GM11168 (cell line): ENCODE measurements at regions not wholly inside any gene's neighbourhood (a gene's known extent, or its start where the extent isn't known, plus 50 kb on each side); places are given as distances from the start of the nearest gene placed in this dataset.

ENCODE experiments used
- in situ Hi-C: fragments of 300-500 bp; cut with MboI; formaldehyde crosslinking; loops from one replicate; pipeline ENCODE4 v1.12.0; 2022; ENCODE audit warnings: low sequenced_read_pairs; ENCODE audit not compliant: unreplicated experiment

DNA sequence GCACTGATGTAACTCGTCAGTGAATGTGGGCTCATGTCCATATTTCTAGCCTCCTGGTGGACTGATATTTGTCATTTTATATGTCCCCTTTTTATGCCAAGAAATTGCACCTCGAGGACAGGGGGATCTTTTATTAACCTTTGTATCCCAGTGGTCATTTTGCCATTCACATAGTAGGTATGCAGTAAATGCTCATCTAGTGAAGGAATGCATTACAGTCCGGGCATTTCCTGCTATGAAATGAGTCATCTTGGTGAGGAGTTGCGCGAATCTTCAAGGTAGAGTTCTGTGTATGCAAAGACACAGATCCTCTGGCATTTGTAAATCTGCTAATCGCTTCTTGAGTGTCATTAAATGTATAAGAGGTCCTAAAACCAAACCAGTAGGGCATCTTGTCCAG, 755.5 kb upstream of the ADAMTS16 start:
- in situ Hi-C loops: no loop called here

DNA sequence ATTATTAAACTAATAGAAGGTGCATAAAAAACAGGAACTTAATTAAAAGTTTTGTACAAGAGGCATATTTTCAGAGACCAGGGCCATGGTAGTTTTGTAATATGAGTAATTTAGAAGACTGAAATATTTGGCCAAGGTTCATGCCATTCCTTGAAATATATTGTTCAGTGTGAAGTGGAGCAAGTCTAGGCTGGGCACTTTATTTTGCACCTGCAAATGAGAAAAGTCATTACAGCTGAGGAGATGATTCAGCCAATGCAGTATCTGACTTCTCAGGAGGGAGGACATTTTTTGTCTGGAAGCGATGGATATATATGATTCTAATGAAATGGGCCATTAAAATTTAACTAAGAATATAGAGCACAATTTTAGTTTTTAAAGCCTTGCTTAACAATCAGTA, 754.0 kb upstream of the ADAMTS16 start:
- in situ Hi-C loops: no loop called here

DNA sequence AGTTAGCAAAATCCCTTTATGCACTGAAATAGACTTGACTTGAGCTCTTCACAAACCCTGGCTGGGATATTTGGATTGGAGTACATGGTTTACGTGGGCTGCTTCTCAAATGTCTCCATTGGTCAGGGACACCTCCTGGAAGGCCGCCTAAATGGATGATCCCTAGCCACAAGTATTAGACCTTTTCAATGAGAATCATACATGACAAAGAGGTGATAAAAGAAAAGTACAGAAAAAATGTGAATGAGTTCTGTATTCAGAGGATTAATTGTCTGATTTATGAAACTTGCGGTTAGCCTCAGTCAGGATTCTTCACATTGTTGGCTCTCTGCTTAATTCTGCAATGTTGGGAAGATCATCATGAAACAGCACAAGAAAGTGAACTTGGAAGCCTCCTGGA, 752.8 kb upstream of the ADAMTS16 start:
- in situ Hi-C loops: no loop called here

GRCh38 chr5:4395752-4396151, 744.4 kb upstream of the ADAMTS16 start:
- in situ Hi-C loops: no loop called here

GRCh38 chr5:4405614-4406219, 734.4 kb upstream of the ADAMTS16 start:
- in situ Hi-C loops: no loop called here

DNA sequence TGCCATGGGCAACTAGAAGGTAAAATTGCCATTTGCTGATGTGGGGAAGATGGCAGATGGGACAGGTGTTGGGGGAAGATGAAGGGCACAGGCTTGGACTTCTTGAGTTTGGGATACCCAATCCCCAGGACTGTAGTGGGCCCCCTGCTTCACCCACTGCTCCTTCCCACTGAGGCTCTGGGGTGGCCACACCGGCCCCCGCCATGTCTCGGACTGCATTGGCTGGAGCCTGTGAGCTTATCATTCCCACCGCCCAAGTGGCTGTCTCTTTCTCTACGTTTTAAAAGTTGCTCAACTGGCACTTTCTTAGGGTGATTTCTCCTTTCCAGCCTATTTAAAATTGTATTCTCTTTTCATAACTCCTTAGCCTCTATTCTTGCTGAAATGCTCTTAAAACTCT, 730.0 kb upstream of the ADAMTS16 start:
- in situ Hi-C loops: no loop called here

DNA sequence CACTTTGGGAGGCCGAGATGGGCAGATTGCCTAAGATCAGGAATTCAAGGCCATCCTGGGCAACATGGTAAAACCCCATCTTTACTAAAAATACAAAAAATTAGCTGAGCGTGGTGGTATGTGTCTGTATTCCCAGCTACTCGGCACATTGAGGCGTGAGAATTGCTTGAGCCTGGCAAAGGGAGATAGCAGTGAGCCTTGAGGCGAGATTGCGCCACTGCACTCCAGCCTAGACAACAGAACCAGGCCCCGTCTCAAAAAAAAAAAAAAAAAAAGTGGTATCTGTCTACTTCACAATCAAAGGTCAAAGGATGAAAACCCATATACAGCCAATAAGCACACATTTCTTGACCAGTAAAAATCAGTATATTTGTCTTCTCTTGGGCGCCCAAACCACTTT, 728.5 kb upstream of the ADAMTS16 start:
- in situ Hi-C loops: no loop called here

- in situ Hi-C loops: no loop called here
These were observed 726.1 kb upstream of the ADAMTS16 start for GRCh38 chr5:4413996-4414395.

GRCh38 chr5:4418084-4418483, 722.0 kb upstream of the ADAMTS16 start:
- in situ Hi-C loops: no loop called here

- in situ Hi-C loops: no loop called here
These were observed 720.8 kb upstream of the ADAMTS16 start for GRCh38 chr5:4419281-4419680.

GRCh38 chr5:4420177-4420576, 720.0 kb upstream of the ADAMTS16 start:
- in situ Hi-C loops: no loop called here

GRCh38 chr5:4420681-4421080, 719.4 kb upstream of the ADAMTS16 start:
- in situ Hi-C loops: no loop called here

DNA sequence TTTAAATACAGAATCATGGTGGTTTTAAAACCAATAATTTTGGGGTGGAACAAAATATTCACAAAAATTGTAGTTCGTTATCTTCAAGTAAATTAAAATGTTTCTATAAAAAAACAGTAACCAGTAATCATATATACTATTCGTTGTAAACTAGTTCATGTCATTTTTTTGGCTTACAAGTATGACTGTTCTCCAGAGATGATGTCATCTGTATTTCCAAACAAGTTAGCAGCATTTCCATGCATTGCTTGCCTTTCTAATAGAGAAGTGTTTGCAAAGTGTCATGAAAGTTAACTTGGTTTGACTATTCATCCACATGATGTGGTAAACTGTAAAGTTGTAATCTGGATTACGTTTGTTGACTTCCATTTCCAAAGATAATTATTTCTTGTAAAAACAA, 717.9 kb upstream of the ADAMTS16 start:
- in situ Hi-C loops: no loop called here

- in situ Hi-C loops: no loop called here
These were observed 715.2 kb upstream of the ADAMTS16 start for GRCh38 chr5:4424895-4425294.

DNA sequence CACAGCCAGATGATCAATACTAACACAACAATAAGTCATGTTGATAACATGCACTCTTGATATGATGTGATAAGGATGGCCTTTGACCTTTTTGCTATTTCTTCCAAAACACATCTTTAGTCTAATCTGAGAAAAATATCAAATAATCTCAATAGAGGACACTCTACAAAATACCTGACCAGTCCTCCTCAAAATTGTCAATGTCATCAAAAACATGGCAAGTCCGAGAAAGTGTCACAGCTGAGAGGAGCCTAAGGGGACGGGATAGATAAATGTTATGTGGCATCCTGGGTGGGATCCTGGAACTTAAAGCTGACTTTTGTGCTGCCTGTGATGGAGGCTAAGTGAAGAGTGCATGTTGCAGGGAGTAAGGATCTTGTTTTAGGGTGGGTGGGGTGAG, 699.6 kb upstream of the ADAMTS16 start:
- in situ Hi-C loops: no loop called here

- in situ Hi-C loops: no loop called here
These were observed 697.9 kb upstream of the ADAMTS16 start for GRCh38 chr5:4442221-4442620.

DNA sequence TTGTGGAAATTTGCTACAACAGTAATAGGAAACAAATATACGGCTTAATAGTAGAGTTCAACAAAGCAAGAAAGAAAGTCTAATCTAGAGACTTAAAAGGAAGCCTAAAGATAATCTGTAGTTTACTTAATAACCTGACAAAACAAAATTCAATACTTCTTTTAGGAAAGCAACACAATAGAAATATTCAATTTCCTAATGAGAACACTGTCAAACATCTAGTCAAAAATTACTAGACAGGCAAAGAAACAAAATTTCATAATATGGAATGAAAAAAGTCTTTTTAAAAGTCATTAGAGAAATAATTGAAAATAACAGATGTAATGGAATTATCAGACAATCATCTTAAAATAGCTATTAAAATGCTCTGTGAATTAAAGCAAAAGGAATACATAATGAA, 692.5 kb upstream of the ADAMTS16 start:
- in situ Hi-C loops: no loop called here

DNA sequence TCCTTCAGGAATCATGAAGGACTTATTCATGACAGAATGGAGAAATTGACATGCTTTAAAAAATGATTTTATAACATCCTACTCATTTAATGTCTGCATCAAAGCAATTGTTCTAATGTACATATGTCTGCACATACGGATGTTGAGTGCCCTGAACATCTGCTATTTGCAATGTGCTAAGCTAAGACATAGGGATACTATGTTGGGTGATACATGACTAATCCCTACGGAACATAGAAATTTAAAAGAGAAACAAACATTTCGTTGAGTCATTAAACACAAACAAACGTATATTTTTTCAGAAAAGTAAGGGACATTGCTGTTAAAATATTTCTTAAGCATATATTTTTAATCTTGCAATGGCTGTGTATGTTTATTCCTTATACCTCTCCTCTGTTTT, 686.5 kb upstream of the ADAMTS16 start:
- in situ Hi-C loops: no loop called here

GRCh38 chr5:4479426-4479825, 660.7 kb upstream of the ADAMTS16 start:
- in situ Hi-C loops: no loop called here

GRCh38 chr5:4480528-4481349, 659.4 kb upstream of the ADAMTS16 start:
- in situ Hi-C loops: no loop called here

GRCh38 chr5:4487581-4487980, 652.5 kb upstream of the ADAMTS16 start:
- in situ Hi-C loops: no loop called here
